Kasumi-1 (cell line): ENCODE measurements at regions not wholly inside any gene's neighbourhood (a gene's known extent, or its start where the extent isn't known, plus 50 kb on each side); places are given as distances from the start of the nearest gene placed in this dataset.

Experiments used
- DNase-seq, 2 experiments: peaks; one replicate each; lab custom pipeline; 2025; lab: John Stamatoyannopoulos, UW

GRCh38 chr20:39633689-39634088 lies 671.5 kb downstream of the DHX35 start:
- no peak for DNase-seq

- no peak for DNase-seq
These were observed 670.6 kb downstream of the DHX35 start for GRCh38 chr20:39632757-39633156.

- DNase-seq = no peak
These were observed 670.0 kb downstream of the DHX35 start for GRCh38 chr20:39632176-39632575.

- DNase-seq = no peak
These were observed 669.4 kb downstream of the DHX35 start for GRCh38 chr20:39631557-39631956.

GRCh38 chr20:39630215-39630908 lies 668.2 kb downstream of the DHX35 start:
- no peak for DNase-seq

GRCh38 chr20:39627765-39628164 lies 665.6 kb downstream of the DHX35 start:
- no peak for DNase-seq

GRCh38 chr20:39624316-39624715 lies 662.2 kb downstream of the DHX35 start:
- DNase-seq = no peak

GRCh38 chr20:39623584-39624234 lies 661.6 kb downstream of the DHX35 start:
- DNase-seq = no peak

- DNase-seq = no peak
These were observed 657.2 kb downstream of the DHX35 start for GRCh38 chr20:39619271-39619785.

GRCh38 chr20:39611901-39612300 lies 649.8 kb downstream of the DHX35 start:
- no peak for DNase-seq

- DNase-seq = no peak
These were observed 645.0 kb downstream of the DHX35 start for GRCh38 chr20:39607141-39607540.

- DNase-seq = no peak
These were observed 643.8 kb downstream of the DHX35 start for GRCh38 chr20:39605908-39606307.

GRCh38 chr20:39605361-39605760 lies 643.2 kb downstream of the DHX35 start:
- no peak for DNase-seq

- DNase-seq = no peak
These were observed 641.1 kb downstream of the DHX35 start for GRCh38 chr20:39603219-39603618.

GRCh38 chr20:39602649-39603048 lies 640.5 kb downstream of the DHX35 start:
- DNase-seq = no peak

GRCh38 chr20:39600871-39601270 lies 638.7 kb downstream of the DHX35 start:
- no peak for DNase-seq

GRCh38 chr20:39600156-39600555 lies 638.0 kb downstream of the DHX35 start:
- DNase-seq = no peak

GRCh38 chr20:39596554-39596953 lies 634.4 kb downstream of the DHX35 start:
- DNase-seq = no peak

- DNase-seq = no peak
These were observed 630.2 kb downstream of the DHX35 start for GRCh38 chr20:39592371-39592770.

GRCh38 chr20:39588148-39588757 lies 626.1 kb downstream of the DHX35 start:
- no peak for DNase-seq

- no peak for DNase-seq
These were observed 618.9 kb downstream of the DHX35 start for GRCh38 chr20:39581034-39581433.

- DNase-seq = no peak
These were observed 614.6 kb downstream of the DHX35 start for GRCh38 chr20:39576771-39577170.

GRCh38 chr20:39574061-39574460 lies 611.9 kb downstream of the DHX35 start:
- no peak for DNase-seq
